ENCODE measurements at regions not wholly inside any gene's neighbourhood (a gene's known extent, or its start where the extent isn't known, plus 50 kb on each side); places are given as distances from the start of the nearest gene placed in this dataset.

- no peak for DNase-seq (ENCODE audit: low spot score)
- peak; percentile 68 for ATAC-seq (ENCODE audit: low FRiP score)
- TF ChIP-seq CTCF (IDR thresholded peaks at IDR 0.05), result no peak
These were observed 405.7 kb upstream of the SALL1 start for GRCh38 chr16:51556694-51557340.

- no peak for TF ChIP-seq CTCF (IDR thresholded peaks at IDR 0.05)
- no peak for ATAC-seq (ENCODE audit: low FRiP score)
- DNase-seq (ENCODE audit: low spot score), result no peak
These were observed 402.8 kb upstream of the SALL1 start for GRCh38 chr16:51553910-51554309.

- TF ChIP-seq CTCF (IDR thresholded peaks at IDR 0.05), result no peak
- ATAC-seq (ENCODE audit: low FRiP score) (no peak), DNase-seq (ENCODE audit: low spot score) (no peak)
These were observed 402.2 kb upstream of the SALL1 start for GRCh38 chr16:51553314-51553713.

GRCh38 chr16:51550800-51551347, 399.8 kb upstream of the SALL1 start:
- ATAC-seq (ENCODE audit: low FRiP score), result no peak
- TF ChIP-seq CTCF (IDR thresholded peaks at IDR 0.05), result no peak
- DNase-seq (ENCODE audit: low spot score), result no peak

- TF ChIP-seq CTCF (IDR thresholded peaks at IDR 0.05), result no peak
- DNase-seq (ENCODE audit: low spot score), result no peak
- no peak for ATAC-seq (ENCODE audit: low FRiP score)
These were observed 398.8 kb upstream of the SALL1 start for GRCh38 chr16:51549836-51550235.

- ATAC-seq (ENCODE audit: low FRiP score), result no peak
- no peak for DNase-seq (ENCODE audit: low spot score)
- TF ChIP-seq CTCF (IDR thresholded peaks at IDR 0.05), result no peak
These were observed 394.9 kb upstream of the SALL1 start for GRCh38 chr16:51545951-51546350.

- TF ChIP-seq CTCF (IDR thresholded peaks at IDR 0.05), result no peak
- ATAC-seq (ENCODE audit: low FRiP score) (no peak), DNase-seq (ENCODE audit: low spot score) (no peak)
These were observed 393.9 kb upstream of the SALL1 start for GRCh38 chr16:51544851-51545467.

All from omental fat pad (tissue), 3 donors.